ENCODE measurements at regions not wholly inside any gene's neighbourhood (a gene's known extent, or its start where the extent isn't known, plus 50 kb on each side); places are given as distances from the start of the nearest gene placed in this dataset.

DNA sequence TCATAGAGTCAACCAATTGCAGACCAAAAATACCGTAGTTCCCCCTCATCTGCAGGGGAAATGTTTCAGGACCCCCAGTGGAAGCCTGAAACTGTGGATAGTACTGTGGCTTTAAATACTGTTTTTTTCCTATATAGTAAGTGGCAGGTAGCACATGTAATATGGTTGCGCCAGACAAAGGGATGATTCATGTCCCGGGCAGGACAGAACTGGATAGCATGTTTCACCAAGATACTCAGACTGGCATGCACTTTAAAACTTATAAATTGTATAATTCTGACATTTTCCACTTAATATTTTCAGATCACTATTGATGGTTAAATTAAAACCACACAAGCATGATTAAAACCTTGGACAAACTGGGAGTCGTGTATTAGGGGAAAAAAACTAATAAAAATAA is 276.3 kb upstream of the AGA start:
- Histone ChIP-seq H3K27ac (no peak overlapping the region), H3K9ac (ENCODE audit: insufficient read length) (no peak overlapping the region), H3K9me3 (ENCODE audit: low read depth, low read length) (no peaks in the 10 kb centered on the region), H3K36me3 (ENCODE audit: insufficient read depth, low read length) (no peaks in the 10 kb centered on the region), H3K4me3 (no peak overlapping the region)
- TF ChIP-seq FOXP2 (optimal IDR thresholded peaks at IDR 0.05; ENCODE audit: control extremely low read depth, extremely low read length, insufficient read depth), result no peak
- no peak for TF ChIP-seq POLR2AphosphoS5 (IDR thresholded peaks at IDR 0.05; ENCODE audit: borderline replicate concordance, low read depth, low read length)
- no peak for TF ChIP-seq EZH2 (IDR thresholded peaks at IDR 0.05)
- no peak for DNase-seq (ENCODE audit: low read depth, low spot score)

DNA sequence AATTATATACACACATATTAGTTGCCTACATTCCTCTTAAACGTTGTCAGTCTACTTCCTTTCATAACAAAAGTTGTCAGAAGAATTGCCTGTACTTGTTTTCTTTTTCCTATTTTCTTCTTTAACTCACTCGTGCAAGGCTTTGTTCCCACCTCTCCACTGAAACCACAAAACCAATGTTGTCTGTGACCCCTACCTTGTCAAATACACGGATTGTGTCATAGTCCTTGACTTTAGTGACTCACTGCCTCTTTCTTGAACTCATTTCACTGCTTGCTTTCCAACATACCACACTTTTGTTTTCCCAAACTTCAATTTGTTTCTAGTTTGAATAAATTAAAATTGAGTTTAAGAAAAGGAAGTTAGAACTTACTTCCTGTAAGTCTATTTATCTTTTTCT is 283.9 kb upstream of the AGA start:
- Histone ChIP-seq H3K4me3 (no peak overlapping the region), H3K27ac (no peak overlapping the region), H3K9ac (ENCODE audit: insufficient read length) (no peak overlapping the region), H3K9me3 (ENCODE audit: low read depth, low read length) (no peaks in the 10 kb centered on the region), H3K36me3 (ENCODE audit: insufficient read depth, low read length) (no peaks in the 10 kb centered on the region)
- TF ChIP-seq EZH2 (IDR thresholded peaks at IDR 0.05) (no peak), FOXP2 (optimal IDR thresholded peaks at IDR 0.05; ENCODE audit: control extremely low read depth, extremely low read length, insufficient read depth) (no peak), POLR2AphosphoS5 (IDR thresholded peaks at IDR 0.05; ENCODE audit: borderline replicate concordance, low read depth, low read length) (no peak)
- DNase-seq (ENCODE audit: low read depth, low spot score), result no peak

- Histone ChIP-seq H3K9me3 (ENCODE audit: low read depth, low read length) (no peaks in the 10 kb centered on the region), H3K36me3 (ENCODE audit: insufficient read depth, low read length) (no peaks in the 10 kb centered on the region), H3K9ac (ENCODE audit: insufficient read length) (no peak overlapping the region), H3K27ac (no peak overlapping the region), H3K4me3 (no peak overlapping the region)
- no peak for TF ChIP-seq FOXP2 (optimal IDR thresholded peaks at IDR 0.05; ENCODE audit: control extremely low read depth, extremely low read length, insufficient read depth)
- TF ChIP-seq EZH2 (IDR thresholded peaks at IDR 0.05), result no peak
- no peak for DNase-seq (ENCODE audit: low read depth, low spot score)
These were observed 286.3 kb upstream of the AGA start for GRCh38 chr4:177728361-177729152.

GRCh38 chr4:177729681-177730080 is 287.4 kb upstream of the AGA start:
- TF ChIP-seq POLR2AphosphoS5 (IDR thresholded peaks at IDR 0.05; ENCODE audit: borderline replicate concordance, low read depth, low read length), result no peak
- TF ChIP-seq FOXP2 (optimal IDR thresholded peaks at IDR 0.05; ENCODE audit: control extremely low read depth, extremely low read length, insufficient read depth), result no peak
- no peak for TF ChIP-seq EZH2 (IDR thresholded peaks at IDR 0.05)
- no peak for DNase-seq (ENCODE audit: low read depth, low spot score)
- Histone ChIP-seq H3K9ac (ENCODE audit: insufficient read length) (no peak overlapping the region), H3K27ac (no peak overlapping the region), H3K36me3 (ENCODE audit: insufficient read depth, low read length) (no peaks in the 10 kb centered on the region), H3K4me3 (no peak overlapping the region), H3K9me3 (ENCODE audit: low read depth, low read length) (no peaks in the 10 kb centered on the region)

DNA sequence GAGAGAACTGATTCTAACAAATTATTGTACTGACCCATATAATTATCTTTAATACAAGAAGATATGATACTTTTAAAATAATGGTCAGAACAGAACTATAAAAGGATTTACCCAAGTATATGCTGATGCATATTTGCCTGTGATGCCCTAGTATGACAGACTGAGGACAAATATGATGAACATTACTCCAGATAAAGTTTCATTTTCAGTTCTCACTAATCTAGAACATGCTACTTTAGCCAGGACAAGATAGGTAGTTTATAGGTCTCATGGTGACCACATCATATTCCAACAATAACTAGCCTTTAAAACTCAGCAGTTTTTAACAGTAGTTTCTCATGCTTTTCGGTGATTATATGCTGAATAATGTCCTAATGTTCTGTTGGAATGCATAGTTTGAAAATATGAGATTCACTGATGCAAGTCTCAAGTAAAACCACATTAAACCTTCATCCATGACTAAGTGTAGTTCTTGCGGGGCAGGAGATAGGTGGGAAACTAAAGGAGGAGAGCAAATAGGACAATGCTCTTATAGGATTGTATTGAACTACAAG is 295.2 kb upstream of the AGA start:
- Histone ChIP-seq H3K9me3 (ENCODE audit: low read depth, low read length) (no peaks in the 10 kb centered on the region), H3K4me3 (no peak overlapping the region), H3K36me3 (ENCODE audit: insufficient read depth, low read length) (no peaks in the 10 kb centered on the region), H3K27ac (no peak overlapping the region), H3K9ac (ENCODE audit: insufficient read length) (no peak overlapping the region)
- DNase-seq (ENCODE audit: low read depth, low spot score), result no peak
- no peak for TF ChIP-seq FOXP2 (optimal IDR thresholded peaks at IDR 0.05; ENCODE audit: control extremely low read depth, extremely low read length, insufficient read depth)
- no peak for TF ChIP-seq EZH2 (IDR thresholded peaks at IDR 0.05)

DNA sequence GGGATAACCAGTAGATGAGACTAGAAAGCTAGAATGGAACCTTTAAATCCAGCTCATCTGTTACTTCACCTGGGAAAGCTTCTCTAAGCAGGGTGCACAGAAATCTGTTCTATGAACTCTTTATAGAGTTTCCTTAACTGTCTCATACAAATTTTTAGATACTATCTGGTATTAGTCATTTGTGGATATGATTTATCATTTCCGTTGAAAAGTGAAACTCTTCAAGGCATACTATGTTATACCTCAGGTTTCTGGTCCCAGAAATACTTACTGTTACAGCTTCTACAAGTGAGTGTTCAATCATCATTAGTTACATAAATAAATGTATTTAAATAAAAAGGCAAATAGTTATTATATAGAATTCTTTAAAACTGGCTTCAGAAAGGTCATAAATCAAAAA is 298.3 kb upstream of the AGA start:
- Histone ChIP-seq H3K27ac (no peak overlapping the region), H3K36me3 (ENCODE audit: insufficient read depth, low read length) (no peaks in the 10 kb centered on the region), H3K4me3 (no peak overlapping the region), H3K9me3 (ENCODE audit: low read depth, low read length) (no peaks in the 10 kb centered on the region), H3K9ac (ENCODE audit: insufficient read length) (no peak overlapping the region)
- no peak for TF ChIP-seq FOXP2 (optimal IDR thresholded peaks at IDR 0.05; ENCODE audit: control extremely low read depth, extremely low read length, insufficient read depth)
- no peak for TF ChIP-seq EZH2 (IDR thresholded peaks at IDR 0.05)
- no peak for TF ChIP-seq POLR2AphosphoS5 (IDR thresholded peaks at IDR 0.05; ENCODE audit: borderline replicate concordance, low read depth, low read length)
- no peak for DNase-seq (ENCODE audit: low read depth, low spot score)

GRCh38 chr4:177759729-177760128 is 317.5 kb upstream of the AGA start:
- Histone ChIP-seq H3K36me3 (ENCODE audit: insufficient read depth, low read length) (no peaks in the 10 kb centered on the region), H3K9me3 (ENCODE audit: low read depth, low read length) (no peaks in the 10 kb centered on the region), H3K9ac (ENCODE audit: insufficient read length) (no peak overlapping the region), H3K27ac (no peak overlapping the region), H3K4me3 (no peak overlapping the region)
- DNase-seq (ENCODE audit: low read depth, low spot score), result no peak
- TF ChIP-seq POLR2AphosphoS5 (IDR thresholded peaks at IDR 0.05; ENCODE audit: borderline replicate concordance, low read depth, low read length) (no peak), FOXP2 (optimal IDR thresholded peaks at IDR 0.05; ENCODE audit: control extremely low read depth, extremely low read length, insufficient read depth) (no peak), EZH2 (IDR thresholded peaks at IDR 0.05) (no peak)

DNA sequence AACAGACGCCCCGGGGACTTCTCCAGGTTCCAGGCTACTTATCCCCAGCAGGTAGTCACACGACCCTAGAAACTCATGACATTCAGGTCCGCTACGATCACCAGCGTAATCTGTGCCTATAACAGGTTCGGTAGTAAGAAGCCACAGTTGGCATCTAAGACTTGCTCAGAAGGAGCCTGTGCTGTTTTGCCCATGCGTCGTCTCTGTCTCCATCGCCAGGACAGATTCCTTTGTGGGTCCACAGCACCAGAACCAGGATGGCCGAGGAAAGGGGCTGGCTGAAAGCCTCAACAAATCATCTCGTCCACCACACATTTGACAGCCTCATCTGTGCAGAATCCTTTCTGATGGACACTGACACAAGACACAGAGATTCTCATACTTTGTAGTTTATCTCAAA is 319.5 kb upstream of the AGA start:
- DNase-seq (ENCODE audit: low read depth, low spot score), result no peak
- Histone ChIP-seq H3K27ac (no peak overlapping the region), H3K4me3 (no peak overlapping the region), H3K36me3 (ENCODE audit: insufficient read depth, low read length) (no peaks in the 10 kb centered on the region), H3K9me3 (ENCODE audit: low read depth, low read length) (no peaks in the 10 kb centered on the region), H3K9ac (ENCODE audit: insufficient read length) (no peak overlapping the region)
- no peak for TF ChIP-seq POLR2AphosphoS5 (IDR thresholded peaks at IDR 0.05; ENCODE audit: borderline replicate concordance, low read depth, low read length)
- no peak for TF ChIP-seq EZH2 (IDR thresholded peaks at IDR 0.05)
- no peak for TF ChIP-seq FOXP2 (optimal IDR thresholded peaks at IDR 0.05; ENCODE audit: control extremely low read depth, extremely low read length, insufficient read depth)

GRCh38 chr4:177769155-177769554 is 326.9 kb upstream of the AGA start:
- Histone ChIP-seq H3K27ac (no peak overlapping the region), H3K9ac (ENCODE audit: insufficient read length) (no peak overlapping the region), H3K36me3 (ENCODE audit: insufficient read depth, low read length) (no peaks in the 10 kb centered on the region), H3K4me3 (no peak overlapping the region), H3K9me3 (ENCODE audit: low read depth, low read length) (no peaks in the 10 kb centered on the region)
- no peak for DNase-seq (ENCODE audit: low read depth, low spot score)
- no peak for TF ChIP-seq POLR2AphosphoS5 (IDR thresholded peaks at IDR 0.05; ENCODE audit: borderline replicate concordance, low read depth, low read length)
- no peak for TF ChIP-seq EZH2 (IDR thresholded peaks at IDR 0.05)
- TF ChIP-seq FOXP2 (optimal IDR thresholded peaks at IDR 0.05; ENCODE audit: control extremely low read depth, extremely low read length, insufficient read depth), result no peak
